ENCODE measurements at regions not wholly inside any gene's neighbourhood (a gene's known extent, or its start where the extent isn't known, plus 50 kb on each side); places are given as distances from the start of the nearest gene placed in this dataset.

DNA sequence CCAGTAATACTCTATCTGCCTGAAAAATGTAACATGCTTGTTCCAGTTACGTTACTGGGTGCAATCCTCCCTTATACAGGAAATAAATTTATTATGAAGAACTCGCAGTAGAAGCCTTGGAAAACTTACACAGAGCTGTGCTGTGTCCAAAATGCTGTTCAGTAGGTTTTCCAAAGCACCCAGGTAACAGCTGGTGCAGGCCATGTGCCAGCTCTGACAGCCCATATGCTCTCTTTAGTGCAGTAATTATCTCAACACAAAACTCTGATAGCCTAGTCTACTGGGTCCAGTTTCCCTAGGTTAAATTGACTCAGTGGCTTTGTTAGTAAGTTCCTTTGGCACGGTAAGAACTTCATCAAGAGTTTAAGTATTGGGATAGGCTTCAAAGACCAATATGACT is 120.7 kb upstream of the OBI1 start:
- BruUV-seq (replicated peaks), result no TSS peak
- FAIRE-seq (no peak), DNase-seq (ENCODE audit: low spot score) (no peak), ATAC-seq (no peak)
- TF ChIP-seq GFI1 (CRISPR knock-in tag; IDR thresholded peaks at IDR 0.05; ENCODE audit: borderline replicate concordance), result no peak
- 0 out of 2 replicates have a peak, but pooled peaks have one; percentile 7 for TF ChIP-seq MNT (IDR thresholded peaks at IDR 0.05)
- Histone ChIP-seq H3K4me3 (replicated peaks in 1 of 3; ENCODE audit: insufficient read depth in 1 of 3, low read depth in 2 of 3, low read length in 3 of 3) (no peak overlapping the region), H3K4me2 (ENCODE audit: low read depth, low read length) (no peak overlapping the region), H3K36me3 (replicated peaks in 1 of 2; ENCODE audit: control insufficient read depth in 1 of 2, insufficient read depth in 2 of 2, low read length in 2 of 2) (no peaks in the 10 kb centered on the region), H4K20me1 (ENCODE audit: insufficient read depth, low read length) (no peaks in the 10 kb centered on the region), H3K79me2 (ENCODE audit: insufficient read depth, low read length) (no peaks in the 10 kb centered on the region), H3K4me1 (ENCODE audit: insufficient read depth, low read length) (no peaks in the 10 kb centered on the region), H2AFZ (ENCODE audit: low read length) (no peak overlapping the region), H3K9me3 (ENCODE audit: low read length) (no peaks in the 10 kb centered on the region), H3K27me3 (ENCODE audit: control insufficient read depth in 1 of 2, insufficient read depth in 2 of 2, low read length in 2 of 2) (no peaks in the 10 kb centered on the region), H3K9ac (ENCODE audit: insufficient read depth, low read depth, low read length) (no peak overlapping the region), H3K27ac (ENCODE audit: extremely low read length, insufficient read depth, low read length) (no peak overlapping the region)
- intact Hi-C loops (cut with micrococcal nuclease; ENCODE audit: unreplicated experiment) (no loop called here), in situ Hi-C loops (cut with HindIII; ENCODE audit: extremely low pct_ligation_motif_present, low pct_unique_long_range_greater_than_20kb) (no loop called here)
- WGBS (ENCODE audit: low lambda C conversion rate), result 4% methylated on average over 3 of the region's 3 CpGs
- CTCF ChIA-PET (ENCODE audit: low intra/inter-chr PET ratio, low total read pairs), result no interaction called here
- POLR2A ChIA-PET, result no interaction called here

DNA sequence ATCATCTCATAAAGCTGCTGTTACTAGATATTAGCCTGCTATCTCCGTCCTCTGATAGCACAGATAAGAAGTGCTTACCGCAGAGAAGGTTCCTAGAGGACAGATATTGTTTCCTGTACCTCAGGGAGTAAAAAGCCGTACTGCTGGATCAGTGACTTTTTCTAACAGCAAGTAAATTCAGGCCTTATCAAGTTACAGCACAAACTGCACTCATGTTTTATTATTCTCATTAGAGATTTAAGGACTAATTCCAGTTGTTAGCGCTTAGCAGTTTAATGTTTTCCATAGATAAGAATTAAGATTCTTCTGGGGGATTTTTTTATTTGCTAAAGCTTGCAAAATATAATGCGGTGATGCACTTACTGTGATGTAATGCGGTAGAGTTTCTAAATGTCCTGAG is 119.0 kb upstream of the OBI1 start:
- in situ Hi-C loops (cut with HindIII; ENCODE audit: extremely low pct_ligation_motif_present, low pct_unique_long_range_greater_than_20kb), result no loop called here

More for the DNA sequence above, 119.0 kb upstream of the OBI1 start:
- intact Hi-C loops (cut with micrococcal nuclease; ENCODE audit: unreplicated experiment), result no loop called here
- Histone ChIP-seq H3K4me1 (ENCODE audit: insufficient read depth, low read length) (no peaks in the 10 kb centered on the region), H4K20me1 (ENCODE audit: insufficient read depth, low read length) (no peaks in the 10 kb centered on the region), H3K4me3 (replicated peaks in 1 of 3; ENCODE audit: insufficient read depth in 1 of 3, low read depth in 2 of 3, low read length in 3 of 3) (no peak overlapping the region), H2AFZ (ENCODE audit: low read length) (no peak overlapping the region), H3K27ac (ENCODE audit: extremely low read length, insufficient read depth, low read length) (no peak overlapping the region), H3K79me2 (ENCODE audit: insufficient read depth, low read length) (no peaks in the 10 kb centered on the region), H3K9ac (ENCODE audit: insufficient read depth, low read depth, low read length) (no peak overlapping the region), H3K27me3 (ENCODE audit: control insufficient read depth in 1 of 2, insufficient read depth in 2 of 2, low read length in 2 of 2) (no peaks in the 10 kb centered on the region), H3K9me3 (ENCODE audit: low read length) (no peaks in the 10 kb centered on the region), H3K4me2 (ENCODE audit: low read depth, low read length) (no peak overlapping the region), H3K36me3 (replicated peaks in 1 of 2; ENCODE audit: control insufficient read depth in 1 of 2, insufficient read depth in 2 of 2, low read length in 2 of 2) (no peaks in the 10 kb centered on the region)
- ChIA-PET POLR2A (no interaction called here), CTCF (ENCODE audit: low intra/inter-chr PET ratio, low total read pairs) (no interaction called here)
- WGBS (ENCODE audit: low lambda C conversion rate), result 50% methylated on average over 5 of the region's 6 CpGs
- no TSS peak for BruUV-seq (replicated peaks)
- ATAC-seq (no peak), DNase-seq (ENCODE audit: low spot score) (no peak), FAIRE-seq (no peak)
- TF ChIP-seq MIER2 (CRISPR knock-in tag; IDR thresholded peaks at IDR 0.05) (no peak), TEAD2 (CRISPR knock-in tag; IDR thresholded peaks at IDR 0.05) (no peak)
